Large intestine (tissue), 3 donors: ENCODE measurements at regions not wholly inside any gene's neighbourhood (a gene's known extent, or its start where the extent isn't known, plus 50 kb on each side); places are given as distances from the start of the nearest gene placed in this dataset.

Source experiments
- DNase-seq, 2 donors: peaks; one replicate each; pipeline versions ENCODE4 v3.0.0 to v3.0.0-alpha.2; 2013
- H3K27ac ChIP-seq: one replicate; pipeline ENCODE4 v1.5.1; 2013; ENCODE audit warnings: low read length
- H3K27me3 ChIP-seq: 2 replicates; pipeline ENCODE4 v1.6.1; 2013; ENCODE audit warnings: low read length; ENCODE audit not compliant: control insufficient read depth, insufficient read depth
- H3K36me3 ChIP-seq: 2 replicates; pipeline ENCODE4 v1.6.1; 2013; ENCODE audit warnings: low read length; ENCODE audit not compliant: control insufficient read depth, insufficient read depth
- H3K4me1 ChIP-seq: one replicate; pipeline ENCODE4 v1.6.1; 2013; ENCODE audit warnings: low read length; ENCODE audit not compliant: control insufficient read depth, insufficient read depth
- H3K4me3 ChIP-seq: one replicate; pipeline ENCODE4 v1.5.1; 2013; ENCODE audit warnings: low read length
- H3K9me3 ChIP-seq: one replicate; pipeline ENCODE4 v1.6.1; 2013; ENCODE audit warnings: mild to moderate bottlenecking, low read depth, low read length, moderate library complexity; ENCODE audit not compliant: control insufficient read depth
- WGBS: methylation state at CpG from one replicate; pipeline ENCODE4 v1.1.5; 2013; ENCODE audit warnings: low lambda C conversion rate; ENCODE audit not compliant: insufficient coverage; 5-methylcytosine and 5-hydroxymethylcytosine counted together

- H3K4me1 ChIP-seq = no peaks in the 10 kb centered on the region
- H3K27ac ChIP-seq = no peak overlapping the region
- H3K36me3 ChIP-seq = no peaks in the 10 kb centered on the region
- no peaks in the 10 kb centered on the region for H3K27me3 ChIP-seq
- no peak overlapping the region for H3K4me3 ChIP-seq
- no peak for DNase-seq
- 80% methylated on average over 4 of the region's 4 CpGs for WGBS
- H3K9me3 ChIP-seq = no peaks in the 10 kb centered on the region
These were observed 603.9 kb downstream of the PCDH17 start for GRCh38 chr13:58235454-58235853.

- Histone ChIP-seq H3K27me3 (no peaks in the 10 kb centered on the region), H3K4me3 (no peak overlapping the region), H3K9me3 (no peaks in the 10 kb centered on the region), H3K4me1 (no peaks in the 10 kb centered on the region), H3K36me3 (no peaks in the 10 kb centered on the region), H3K27ac (no peak overlapping the region)
- WGBS = 90% methylated on average over 2 of the region's 10 CpGs
- no peak for DNase-seq
These were observed 607.6 kb downstream of the PCDH17 start for GRCh38 chr13:58238972-58239773.

GRCh38 chr13:58239774-58240268 is 608.3 kb downstream of the PCDH17 start:
- Histone ChIP-seq H3K27ac (no peak overlapping the region), H3K36me3 (no peaks in the 10 kb centered on the region), H3K4me3 (no peak overlapping the region), H3K9me3 (no peaks in the 10 kb centered on the region), H3K27me3 (no peaks in the 10 kb centered on the region), H3K4me1 (no peaks in the 10 kb centered on the region)
- no CpG with 5 or more reads among the region's 9 CpGs for WGBS
- no peak for DNase-seq

GRCh38 chr13:58247080-58247479 is 615.5 kb downstream of the PCDH17 start:
- H3K4me3 ChIP-seq = no peak overlapping the region
- H3K36me3 ChIP-seq = no peaks in the 10 kb centered on the region
- no peak overlapping the region for H3K27ac ChIP-seq
- WGBS = 72% methylated on average over 2 of the region's 2 CpGs
- H3K4me1 ChIP-seq = no peaks in the 10 kb centered on the region
- DNase-seq = no peak
- H3K27me3 ChIP-seq = no peaks in the 10 kb centered on the region
- H3K9me3 ChIP-seq = no peaks in the 10 kb centered on the region

- no peaks in the 10 kb centered on the region for H3K27me3 ChIP-seq
- H3K27ac ChIP-seq = no peak overlapping the region
- DNase-seq = no peak
- no peak overlapping the region for H3K4me3 ChIP-seq
- no peaks in the 10 kb centered on the region for H3K9me3 ChIP-seq
- no peaks in the 10 kb centered on the region for H3K36me3 ChIP-seq
- no CpG with 5 or more reads among the region's 1 CpG for WGBS
- H3K4me1 ChIP-seq = no peaks in the 10 kb centered on the region
These were observed 623.4 kb downstream of the PCDH17 start for GRCh38 chr13:58254943-58255342.

- Histone ChIP-seq H3K27me3 (no peaks in the 10 kb centered on the region), H3K9me3 (no peaks in the 10 kb centered on the region), H3K4me3 (no peak overlapping the region), H3K27ac (no peak overlapping the region), H3K36me3 (no peaks in the 10 kb centered on the region), H3K4me1 (no peaks in the 10 kb centered on the region)
- 80% methylated on average over 1 of the region's 1 CpG for WGBS
- no peak for DNase-seq
These were observed 634.7 kb downstream of the PCDH17 start for GRCh38 chr13:58266271-58266670.

GRCh38 chr13:58298556-58299135 is 667.1 kb downstream of the PCDH17 start:
- Histone ChIP-seq H3K9me3 (no peaks in the 10 kb centered on the region), H3K27me3 (no peaks in the 10 kb centered on the region), H3K27ac (no peak overlapping the region), H3K4me1 (no peaks in the 10 kb centered on the region), H3K4me3 (no peak overlapping the region), H3K36me3 (no peaks in the 10 kb centered on the region)
- no peak for DNase-seq
- WGBS = no CpG with 5 or more reads among the region's 4 CpGs

GRCh38 chr13:58300224-58300623 is 668.7 kb downstream of the PCDH17 start:
- Histone ChIP-seq H3K27ac (no peak overlapping the region), H3K36me3 (no peaks in the 10 kb centered on the region), H3K4me1 (no peaks in the 10 kb centered on the region), H3K9me3 (no peaks in the 10 kb centered on the region), H3K27me3 (no peaks in the 10 kb centered on the region), H3K4me3 (no peak overlapping the region)
- DNase-seq = no peak

GRCh38 chr13:58300974-58301681 is 669.6 kb downstream of the PCDH17 start:
- Histone ChIP-seq H3K36me3 (no peaks in the 10 kb centered on the region), H3K27ac (no peak overlapping the region), H3K4me1 (no peaks in the 10 kb centered on the region), H3K9me3 (no peaks in the 10 kb centered on the region), H3K27me3 (no peaks in the 10 kb centered on the region), H3K4me3 (no peak overlapping the region)
- no CpG with 5 or more reads among the region's 1 CpG for WGBS
- DNase-seq = no peak

GRCh38 chr13:58302349-58302748 is 670.8 kb downstream of the PCDH17 start:
- H3K27ac ChIP-seq = no peak overlapping the region
- H3K36me3 ChIP-seq = no peaks in the 10 kb centered on the region
- no peaks in the 10 kb centered on the region for H3K27me3 ChIP-seq
- DNase-seq = no peak
- no peak overlapping the region for H3K4me3 ChIP-seq
- 100% methylated on average over 1 of the region's 2 CpGs for WGBS
- no peaks in the 10 kb centered on the region for H3K4me1 ChIP-seq
- no peaks in the 10 kb centered on the region for H3K9me3 ChIP-seq
